Stomach (tissue), 8 donors: ENCODE measurements at regions not wholly inside any gene's neighbourhood (a gene's known extent, or its start where the extent isn't known, plus 50 kb on each side); places are given as distances from the start of the nearest gene placed in this dataset.
"Not testable (repeated sequence)": the region's sequence is repeated elsewhere in the genome, so short reads cannot be mapped to it uniquely, and the experiment has no call there.

Experiments
- DNase-seq, 2 donors: peaks; one replicate each; pipeline versions ENCODE4 v3.0.0 to v3.0.0-alpha.2; 2013 to 2019
- H3K27ac ChIP-seq, 5 donors: fragments of 200-600 bp in 4 of 5; sonication (generic) in 4 of 5; one replicate each; pipeline ENCODE4 v1.5.1; 2013 to 2019; ENCODE audit warnings: mild to moderate bottlenecking in 1 of 5, moderate library complexity in 1 of 5
- H3K27me3 ChIP-seq, 3 donors: fragments of 200-600 bp; sonication (generic); one replicate each; pipeline ENCODE4 v1.5.1; 2017 to 2019; ENCODE audit warnings: mixed run types in 1 of 3
- H3K36me3 ChIP-seq, 4 donors: fragments of 200-600 bp; sonication (generic); 1 replicate in 3 of 4; 2 replicates in 1 of 4; pipeline ENCODE4 v1.5.1; 2016 to 2019
- H3K4me1 ChIP-seq, 4 donors: fragments of 200-600 bp; sonication (generic); one replicate each; pipeline ENCODE4 v1.5.1; 2016 to 2019
- H3K4me3 ChIP-seq, 4 donors: fragments of 200-600 bp; sonication (generic) in 3 of 4; one replicate each; pipeline ENCODE4 v1.5.1; 2016 to 2019; ENCODE audit warnings: mild to moderate bottlenecking in 1 of 4
- H3K9me3 ChIP-seq, 4 donors: fragments of 200-600 bp; sonication (generic); one replicate each; pipeline ENCODE4 v1.5.1; 2016 to 2019
- CTCF ChIP-seq, 7 experiments: fragments of 450-650 bp in 4 of 7; fragments of 200-600 bp in 3 of 7; sonication (generic) in 3 of 7; IDR thresholded peaks; one replicate each; pipeline ENCODE4 v1.5.1; 2016 to 2019; ENCODE audit warnings: antibody characterized with exemption in 7 of 7, control low read depth in 2 of 7, mild to moderate bottlenecking in 1 of 7
- EP300 ChIP-seq: sonication (generic); formaldehyde crosslinking; IDR thresholded peaks from one replicate; pipeline ENCODE4 v1.6.1; 2017; ENCODE audit warnings: antibody characterized with exemption
- POLR2A ChIP-seq, 4 donors: fragments of 450-650 bp; IDR thresholded peaks; one replicate each; pipeline ENCODE4 v1.6.1; 2016; ENCODE audit warnings: antibody characterized with exemption in 4 of 4, control low read depth in 2 of 4, mild to moderate bottlenecking in 1 of 4, moderate library complexity in 1 of 4
- POLR2AphosphoS5 ChIP-seq, 3 donors: sonication (generic); formaldehyde crosslinking; IDR thresholded peaks; one replicate each; pipeline ENCODE4 v1.6.1; 2016; ENCODE audit warnings: antibody characterized with exemption in 3 of 3
- WGBS, 5 donors: extraction: QIAGEN DNeasy Blood & Tissue Kit in 3 of 5; methylation state at CpG; one replicate each; pipeline versions ENCODE4 v1.1.5 to v1.1.7; 2013 to 2018; 5-methylcytosine and 5-hydroxymethylcytosine counted together
- intact Hi-C: fragments of 100-400 bp; cut with DNase I; formaldehyde crosslinking; loops from one replicate; pipeline ENCODE4 v1.15.1; 2023; ENCODE audit warnings: low total_unique reads
- donor health status: healthy with polysubstance abuse.
- donor health status: Bipolar disorder and iron deficiency.
- donor health status: healthy.

- 81 to 87% (median 86%) methylated on average over 18 to 29 of the region's 34 CpGs for WGBS, 5 donors
- H3K27ac ChIP-seq, intact Hi-C loops, H3K27me3 ChIP-seq, H3K4me1 ChIP-seq, H3K4me3 ChIP-seq, DNase-seq, H3K9me3 ChIP-seq: not testable (repeated sequence)
- peaks cover 0 to 17% (median 10%) of the 10 kb centered on the region in 4 donors for H3K36me3 ChIP-seq
Observed at GRCh38 chr16:29326164-29327125, 80.1 kb downstream of the NPIPB11 start.

- H3K9me3 ChIP-seq, H3K27ac ChIP-seq, H3K27me3 ChIP-seq, DNase-seq, H3K4me1 ChIP-seq, intact Hi-C loops, H3K4me3 ChIP-seq: not testable (repeated sequence)
- peaks cover 0 to 10% (median 6%) of the 10 kb centered on the region in 4 donors for H3K36me3 ChIP-seq
- WGBS, 5 donors: 73 to 90% (median 87%) methylated on average over 6 of the region's 6 CpGs
Observed at GRCh38 chr16:29323725-29324124, 82.8 kb downstream of the NPIPB11 start.

GRCh38 chr16:29321585-29321984 lies 84.9 kb downstream of the NPIPB11 start:
- 63 to 85% (median 80%) methylated on average over 8 to 9 of the region's 9 CpGs for WGBS, 5 donors
- H3K9me3 ChIP-seq: no peaks in the 10 kb centered on the region
- H3K4me1 ChIP-seq: peaks cover 0 to 15% (median 3%) of the 10 kb centered on the region in 4 donors
- H3K27me3 ChIP-seq: no peaks in the 10 kb centered on the region
- intact Hi-C loops: no loop called here
- DNase-seq: no peak
- H3K27ac ChIP-seq: no peak overlapping the region
- H3K36me3 ChIP-seq: peaks cover 0 to 10% (median 5%) of the 10 kb centered on the region in 4 donors
- no peak overlapping the region for H3K4me3 ChIP-seq
- TF ChIP-seq POLR2A (IDR thresholded peaks at IDR 0.05) (no peak), CTCF (IDR thresholded peaks at IDR 0.05) (no peak), POLR2AphosphoS5 (IDR thresholded peaks at IDR 0.05) (no peak), EP300 (no peak)

GRCh38 chr16:29321000-29321393 lies 85.5 kb downstream of the NPIPB11 start:
- no peak overlapping the region for H3K4me3 ChIP-seq
- TF ChIP-seq POLR2A (IDR thresholded peaks at IDR 0.05): no peak
- no peak for TF ChIP-seq EP300
- TF ChIP-seq POLR2AphosphoS5 (IDR thresholded peaks at IDR 0.05): no peak
- no peak for TF ChIP-seq CTCF (IDR thresholded peaks at IDR 0.05)
- 92 to 100% (median 96%) methylated on average over 1 to 18 of the region's 18 CpGs for WGBS, 5 donors
- H3K4me1 ChIP-seq: peaks cover 0 to 15% (median 5%) of the 10 kb centered on the region in 4 donors
- no peak for DNase-seq
- H3K27ac ChIP-seq: no peak overlapping the region
- intact Hi-C loops: no loop called here
- no peaks in the 10 kb centered on the region for H3K9me3 ChIP-seq
- H3K27me3 ChIP-seq: no peaks in the 10 kb centered on the region
- H3K36me3 ChIP-seq: peaks cover 0 to 11% (median 5%) of the 10 kb centered on the region in 4 donors

GRCh38 chr16:29320274-29320999 lies 86.1 kb downstream of the NPIPB11 start:
- Histone ChIP-seq H3K36me3 (peaks cover 0 to 11% (median 5%) of the 10 kb centered on the region in 4 donors), H3K9me3 (no peaks in the 10 kb centered on the region), H3K4me1 (peaks cover 0 to 15% (median 7%) of the 10 kb centered on the region in 4 donors), H3K27me3 (no peaks in the 10 kb centered on the region), H3K27ac (no peak overlapping the region), H3K4me3 (no peak overlapping the region)
- 88 to 96% (median 92%) methylated on average over 13 to 14 of the region's 14 CpGs for WGBS, 5 donors
- TF ChIP-seq POLR2A (IDR thresholded peaks at IDR 0.05) (no peak), POLR2AphosphoS5 (IDR thresholded peaks at IDR 0.05) (no peak), CTCF (IDR thresholded peaks at IDR 0.05) (no peak), EP300 (no peak)
- intact Hi-C loops: no loop called here
- DNase-seq: no peak
